Activated naive CD8-positive, alpha-beta T cell (primary cell): ENCODE measurements at regions not wholly inside any gene's neighbourhood (a gene's known extent, or its start where the extent isn't known, plus 50 kb on each side); places are given as distances from the start of the nearest gene placed in this dataset.
"Not testable (repeated sequence)": the region's sequence is repeated elsewhere in the genome, so short reads cannot be mapped to it uniquely, and the experiment has no call there.

Source experiments
- H3K27ac Mint-ChIP-seq: one replicate; pipeline ENCODE4 v1.8.0; 2021; ENCODE audit warnings: mixed read lengths
- H3K27me3 Mint-ChIP-seq: one replicate; pipeline ENCODE4 v1.8.0; 2021; ENCODE audit warnings: mixed read lengths
- H3K36me3 Mint-ChIP-seq: one replicate; pipeline ENCODE4 v1.8.0; 2021; ENCODE audit warnings: mixed read lengths
- H3K4me1 Mint-ChIP-seq: one replicate; pipeline ENCODE4 v1.8.0; 2021; ENCODE audit warnings: low read depth, mixed read lengths
- H3K4me3 Mint-ChIP-seq: one replicate; pipeline ENCODE4 v1.8.0; 2021; ENCODE audit warnings: mild to moderate bottlenecking, mixed read lengths
- H3K9me3 Mint-ChIP-seq: one replicate; pipeline ENCODE4 v1.8.0; 2021; ENCODE audit warnings: low read depth, mixed read lengths

GRCh38 chr3:104360038-104360437 lies 1006.7 kb upstream of the ALCAM start:
- H3K9me3 Mint-ChIP-seq, result peaks cover 7% of the 10 kb centered on the region
- H3K27ac Mint-ChIP-seq, result no peak overlapping the region

GRCh38 chr3:104361748-104362147 lies 1005.0 kb upstream of the ALCAM start:
- not testable (repeated sequence) for H3K36me3 Mint-ChIP-seq, H3K4me3 Mint-ChIP-seq, H3K9me3 Mint-ChIP-seq, H3K27me3 Mint-ChIP-seq, H3K27ac Mint-ChIP-seq, H3K4me1 Mint-ChIP-seq

More at GRCh38 chr3:104360038-104360437, 1006.7 kb upstream of the ALCAM start:
- no peak overlapping the region for H3K4me3 Mint-ChIP-seq
- no peaks in the 10 kb centered on the region for H3K4me1 Mint-ChIP-seq
- H3K36me3 Mint-ChIP-seq, result no peaks in the 10 kb centered on the region
- no peaks in the 10 kb centered on the region for H3K27me3 Mint-ChIP-seq

GRCh38 chr3:104362319-104362718 lies 1004.4 kb upstream of the ALCAM start:
- Mint-ChIP-seq H3K9me3 (peaks cover 7% of the 10 kb centered on the region), H3K27me3 (no peaks in the 10 kb centered on the region), H3K27ac (no peak overlapping the region), H3K4me3 (no peak overlapping the region), H3K4me1 (no peaks in the 10 kb centered on the region), H3K36me3 (no peaks in the 10 kb centered on the region)

GRCh38 chr3:104367000-104367399 lies 999.7 kb upstream of the ALCAM start:
- Mint-ChIP-seq H3K9me3 (no peaks in the 10 kb centered on the region), H3K4me1 (no peaks in the 10 kb centered on the region), H3K36me3 (no peaks in the 10 kb centered on the region), H3K4me3 (no peak overlapping the region), H3K27me3 (no peaks in the 10 kb centered on the region), H3K27ac (no peak overlapping the region)

- no peaks in the 10 kb centered on the region for H3K36me3 Mint-ChIP-seq
- H3K4me1 Mint-ChIP-seq, result no peaks in the 10 kb centered on the region
- no peak overlapping the region for H3K4me3 Mint-ChIP-seq
- H3K27me3 Mint-ChIP-seq, result no peaks in the 10 kb centered on the region
- H3K27ac Mint-ChIP-seq, result no peak overlapping the region
- peaks cover 4% of the 10 kb centered on the region for H3K9me3 Mint-ChIP-seq
Observed at GRCh38 chr3:104368760-104369159, 997.9 kb upstream of the ALCAM start.

GRCh38 chr3:104385421-104385820 lies 981.3 kb upstream of the ALCAM start:
- Mint-ChIP-seq H3K4me1 (no peaks in the 10 kb centered on the region), H3K27ac (no peak overlapping the region), H3K27me3 (no peaks in the 10 kb centered on the region), H3K36me3 (no peaks in the 10 kb centered on the region), H3K9me3 (peaks cover 18% of the 10 kb centered on the region), H3K4me3 (no peak overlapping the region)

- H3K4me1 Mint-ChIP-seq, result no peaks in the 10 kb centered on the region
- no peak overlapping the region for H3K4me3 Mint-ChIP-seq
- no peak overlapping the region for H3K27ac Mint-ChIP-seq
- no peaks in the 10 kb centered on the region for H3K36me3 Mint-ChIP-seq
- H3K27me3 Mint-ChIP-seq, result no peaks in the 10 kb centered on the region
- peaks cover 10% of the 10 kb centered on the region for H3K9me3 Mint-ChIP-seq
Observed at GRCh38 chr3:104388619-104389018, 978.1 kb upstream of the ALCAM start.

GRCh38 chr3:104392327-104392726 lies 974.4 kb upstream of the ALCAM start:
- H3K36me3 Mint-ChIP-seq, result no peaks in the 10 kb centered on the region

GRCh38 chr3:104396974-104397669 lies 969.6 kb upstream of the ALCAM start:
- Mint-ChIP-seq H3K27me3 (no peaks in the 10 kb centered on the region), H3K27ac (no peak overlapping the region)

More at GRCh38 chr3:104392327-104392726, 974.4 kb upstream of the ALCAM start:
- Mint-ChIP-seq H3K27me3 (no peaks in the 10 kb centered on the region), H3K9me3 (peaks cover 10% of the 10 kb centered on the region), H3K27ac (no peak overlapping the region), H3K4me3 (no peak overlapping the region), H3K4me1 (no peaks in the 10 kb centered on the region)

GRCh38 chr3:104397713-104398112 lies 969.0 kb upstream of the ALCAM start:
- Mint-ChIP-seq H3K9me3 (no peaks in the 10 kb centered on the region), H3K4me1 (no peaks in the 10 kb centered on the region), H3K4me3 (no peak overlapping the region), H3K27ac (no peak overlapping the region), H3K27me3 (no peaks in the 10 kb centered on the region), H3K36me3 (no peaks in the 10 kb centered on the region)

More at GRCh38 chr3:104396974-104397669, 969.6 kb upstream of the ALCAM start:
- H3K9me3 Mint-ChIP-seq, result no peaks in the 10 kb centered on the region
- H3K4me3 Mint-ChIP-seq, result no peak overlapping the region
- H3K4me1 Mint-ChIP-seq, result no peaks in the 10 kb centered on the region
- H3K36me3 Mint-ChIP-seq, result no peaks in the 10 kb centered on the region

GRCh38 chr3:104402902-104403301 lies 963.8 kb upstream of the ALCAM start:
- Mint-ChIP-seq H3K4me1 (no peaks in the 10 kb centered on the region), H3K36me3 (no peaks in the 10 kb centered on the region), H3K27me3 (no peaks in the 10 kb centered on the region), H3K4me3 (no peak overlapping the region), H3K27ac (no peak overlapping the region), H3K9me3 (no peaks in the 10 kb centered on the region)

- Mint-ChIP-seq H3K27me3 (no peaks in the 10 kb centered on the region), H3K9me3 (no peaks in the 10 kb centered on the region), H3K36me3 (no peaks in the 10 kb centered on the region), H3K4me3 (no peak overlapping the region), H3K27ac (no peak overlapping the region), H3K4me1 (no peaks in the 10 kb centered on the region)
Observed at GRCh38 chr3:104411757-104412156, 955.0 kb upstream of the ALCAM start.

GRCh38 chr3:104412608-104413580 lies 953.8 kb upstream of the ALCAM start:
- H3K27me3 Mint-ChIP-seq, result no peaks in the 10 kb centered on the region
- no peaks in the 10 kb centered on the region for H3K36me3 Mint-ChIP-seq
- no peak overlapping the region for H3K27ac Mint-ChIP-seq
- no peaks in the 10 kb centered on the region for H3K4me1 Mint-ChIP-seq
- no peak overlapping the region for H3K4me3 Mint-ChIP-seq
- no peaks in the 10 kb centered on the region for H3K9me3 Mint-ChIP-seq

- H3K36me3 Mint-ChIP-seq, result no peaks in the 10 kb centered on the region
- H3K9me3 Mint-ChIP-seq, result no peaks in the 10 kb centered on the region
- H3K27ac Mint-ChIP-seq, result no peak overlapping the region
- no peaks in the 10 kb centered on the region for H3K27me3 Mint-ChIP-seq
- H3K4me3 Mint-ChIP-seq, result no peak overlapping the region
- no peaks in the 10 kb centered on the region for H3K4me1 Mint-ChIP-seq
Observed at GRCh38 chr3:104428337-104428925, 938.3 kb upstream of the ALCAM start.

- H3K27ac Mint-ChIP-seq, result no peak overlapping the region
- H3K27me3 Mint-ChIP-seq, result no peaks in the 10 kb centered on the region
- no peaks in the 10 kb centered on the region for H3K4me1 Mint-ChIP-seq
- no peak overlapping the region for H3K4me3 Mint-ChIP-seq
- H3K9me3 Mint-ChIP-seq, result no peaks in the 10 kb centered on the region
- H3K36me3 Mint-ChIP-seq, result no peaks in the 10 kb centered on the region
Observed at GRCh38 chr3:104429727-104430126, 937.0 kb upstream of the ALCAM start.
